ENCODE measurements at regions not wholly inside any gene's neighbourhood (a gene's known extent, or its start where the extent isn't known, plus 50 kb on each side); places are given as distances from the start of the nearest gene placed in this dataset.

DNA sequence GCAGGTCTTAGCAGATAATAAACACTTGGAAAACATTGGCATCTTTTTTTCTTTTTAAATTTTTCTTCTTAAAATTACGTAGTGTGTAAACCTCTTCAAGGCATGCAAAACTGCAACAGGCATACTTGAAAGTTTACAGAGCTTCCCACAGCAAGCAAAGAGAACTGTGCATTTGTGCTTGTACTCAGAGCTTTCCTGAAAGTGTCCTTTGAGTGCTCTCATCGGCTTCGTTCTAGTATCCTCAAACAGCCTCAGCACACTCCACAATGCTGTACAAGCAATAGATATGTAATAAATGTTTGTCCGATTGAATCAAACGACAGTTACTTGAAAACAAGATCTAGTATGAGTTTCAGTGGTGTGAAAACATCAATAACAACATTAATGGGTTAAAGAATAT lies 227.5 kb downstream of the PAPSS1 start:
- TF ChIP-seq POLR2A (IDR thresholded peaks at IDR 0.05; ENCODE audit: low read depth, low read length): no peak
- TF ChIP-seq, protein P1, sequence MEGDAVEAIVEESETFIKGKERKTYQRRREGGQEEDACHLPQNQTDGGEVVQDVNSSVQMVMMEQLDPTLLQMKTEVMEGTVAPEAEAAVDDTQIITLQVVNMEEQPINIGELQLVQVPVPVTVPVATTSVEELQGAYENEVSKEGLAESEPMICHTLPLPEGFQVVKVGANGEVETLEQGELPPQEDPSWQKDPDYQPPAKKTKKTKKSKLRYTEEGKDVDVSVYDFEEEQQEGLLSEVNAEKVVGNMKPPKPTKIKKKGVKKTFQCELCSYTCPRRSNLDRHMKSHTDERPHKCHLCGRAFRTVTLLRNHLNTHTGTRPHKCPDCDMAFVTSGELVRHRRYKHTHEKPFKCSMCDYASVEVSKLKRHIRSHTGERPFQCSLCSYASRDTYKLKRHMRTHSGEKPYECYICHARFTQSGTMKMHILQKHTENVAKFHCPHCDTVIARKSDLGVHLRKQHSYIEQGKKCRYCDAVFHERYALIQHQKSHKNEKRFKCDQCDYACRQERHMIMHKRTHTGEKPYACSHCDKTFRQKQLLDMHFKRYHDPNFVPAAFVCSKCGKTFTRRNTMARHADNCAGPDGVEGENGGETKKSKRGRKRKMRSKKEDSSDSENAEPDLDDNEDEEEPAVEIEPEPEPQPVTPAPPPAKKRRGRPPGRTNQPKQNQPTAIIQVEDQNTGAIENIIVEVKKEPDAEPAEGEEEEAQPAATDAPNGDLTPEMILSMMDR (IDR thresholded peaks at IDR 0.05; ENCODE audit: extremely low read depth in 1 of 2, insufficient read depth in 1 of 2, low read depth in 1 of 2, low read length in 2 of 2): no peak
- TF ChIP-seq POLR2AphosphoS5 (IDR thresholded peaks at IDR 0.05; ENCODE audit: insufficient read depth, low read depth, low read length): no peak
- no peak for TF ChIP-seq MYC (IDR thresholded peaks at IDR 0.05; ENCODE audit: low read depth, low read length)
- TF ChIP-seq MAX (IDR thresholded peaks at IDR 0.05; ENCODE audit: insufficient read depth, insufficient read length): no peak
- no peak for TF ChIP-seq EZH2 (IDR thresholded peaks at IDR 0.05; ENCODE audit: borderline replicate concordance, low read depth, low read length, severe bottlenecking)
- TF ChIP-seq GATA2 (IDR thresholded peaks at IDR 0.05; ENCODE audit: insufficient read depth, insufficient read length, low read depth, low read length): no peak
